ENCODE measurements at regions not wholly inside any gene's neighbourhood (a gene's known extent, or its start where the extent isn't known, plus 50 kb on each side); places are given as distances from the start of the nearest gene placed in this dataset.

DNA sequence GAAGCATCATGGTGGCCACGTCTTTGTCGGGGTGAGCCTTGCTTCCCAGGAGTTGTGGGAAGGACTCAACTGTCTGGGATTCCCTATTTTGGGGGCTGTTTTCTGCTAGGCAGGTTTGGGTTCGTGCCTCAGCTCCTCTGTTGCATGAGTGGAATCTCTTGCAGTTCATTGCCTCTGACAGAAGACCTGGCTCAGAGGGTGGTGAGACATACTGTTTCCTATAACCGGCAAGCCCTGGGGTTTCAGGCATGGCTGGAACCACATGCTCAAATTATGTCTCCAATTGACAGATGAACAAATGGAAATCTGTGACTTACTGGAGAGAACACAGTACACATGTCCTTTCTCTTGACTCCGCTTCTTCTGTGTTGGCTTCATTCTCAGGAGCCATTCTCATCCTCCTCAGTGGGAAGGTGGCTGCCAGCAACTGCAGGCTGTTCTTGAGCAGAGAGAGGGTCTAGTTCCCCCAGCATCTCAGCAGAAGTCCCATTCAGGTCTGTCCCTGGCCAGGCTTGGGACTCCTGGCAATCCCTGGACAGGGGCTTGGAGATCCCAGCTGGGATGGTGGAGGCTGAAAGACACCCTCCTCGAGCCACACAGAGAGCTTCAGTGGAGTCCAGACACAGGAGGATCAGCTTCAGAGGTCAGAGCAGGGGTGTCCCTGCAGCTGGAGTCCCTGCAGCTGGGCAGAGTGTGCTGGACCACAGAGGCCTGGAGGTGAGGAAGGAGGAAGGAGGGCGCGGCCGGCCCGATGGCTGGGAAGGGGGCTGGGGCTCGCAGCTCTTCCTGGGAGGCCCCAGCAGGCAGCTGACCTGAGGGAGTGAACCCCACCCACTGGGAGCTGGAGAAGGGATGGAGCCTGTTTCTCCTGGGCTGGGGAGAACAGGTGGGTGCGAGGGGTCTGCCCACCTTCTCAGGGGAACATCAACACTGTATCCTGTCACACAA lies 97.6 kb downstream of the LSM3 start:
- TF ChIP-seq EZH2 (IDR thresholded peaks at IDR 0.05; ENCODE audit: low read depth), result no peak
- TF ChIP-seq, protein P1, sequence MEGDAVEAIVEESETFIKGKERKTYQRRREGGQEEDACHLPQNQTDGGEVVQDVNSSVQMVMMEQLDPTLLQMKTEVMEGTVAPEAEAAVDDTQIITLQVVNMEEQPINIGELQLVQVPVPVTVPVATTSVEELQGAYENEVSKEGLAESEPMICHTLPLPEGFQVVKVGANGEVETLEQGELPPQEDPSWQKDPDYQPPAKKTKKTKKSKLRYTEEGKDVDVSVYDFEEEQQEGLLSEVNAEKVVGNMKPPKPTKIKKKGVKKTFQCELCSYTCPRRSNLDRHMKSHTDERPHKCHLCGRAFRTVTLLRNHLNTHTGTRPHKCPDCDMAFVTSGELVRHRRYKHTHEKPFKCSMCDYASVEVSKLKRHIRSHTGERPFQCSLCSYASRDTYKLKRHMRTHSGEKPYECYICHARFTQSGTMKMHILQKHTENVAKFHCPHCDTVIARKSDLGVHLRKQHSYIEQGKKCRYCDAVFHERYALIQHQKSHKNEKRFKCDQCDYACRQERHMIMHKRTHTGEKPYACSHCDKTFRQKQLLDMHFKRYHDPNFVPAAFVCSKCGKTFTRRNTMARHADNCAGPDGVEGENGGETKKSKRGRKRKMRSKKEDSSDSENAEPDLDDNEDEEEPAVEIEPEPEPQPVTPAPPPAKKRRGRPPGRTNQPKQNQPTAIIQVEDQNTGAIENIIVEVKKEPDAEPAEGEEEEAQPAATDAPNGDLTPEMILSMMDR (conservative IDR thresholded peaks at IDR 0.05), result no peak
